Thoracic aorta (tissue), 2 donors: ENCODE measurements at regions not wholly inside any gene's neighbourhood (a gene's known extent, or its start where the extent isn't known, plus 50 kb on each side); places are given as distances from the start of the nearest gene placed in this dataset.

Experiments used
- ATAC-seq: fragments of 150-250 bp; one replicate; pipeline ENCODE4 v1.8.0; 2017; ENCODE audit warnings: low read depth; ENCODE audit not compliant: insufficient number of reproducible peaks, low FRiP score
- DNase-seq: peaks from one replicate; pipeline ENCODE4 v3.0.0-alpha.2; 2020; ENCODE audit warnings: low spot score
- H3K27ac ChIP-seq, 2 donors: fragments of 200-600 bp; sonication (generic); 1 replicate in 1 of 2; 2 replicates in 1 of 2; pipeline ENCODE4 v1.5.1; 2016; ENCODE audit warnings: mild to moderate bottlenecking in 2 of 2, moderate library complexity in 2 of 2
- H3K27me3 ChIP-seq: fragments of 200-600 bp; sonication (generic); replicated peaks from 2 replicates; pipeline ENCODE4 v1.6.0; 2016; ENCODE audit warnings: mild to moderate bottlenecking; ENCODE audit not compliant: insufficient read depth
- H3K36me3 ChIP-seq: fragments of 200-600 bp; sonication (generic); one replicate; pipeline ENCODE4 v1.5.1; 2016
- H3K4me1 ChIP-seq, 2 donors: fragments of 200-600 bp; sonication (generic); 1 replicate in 1 of 2; 2 replicates in 1 of 2; pipeline versions ENCODE4 v1.5.1 to v1.6.0; 2016; ENCODE audit warnings: low read depth in 2 of 2, mild to moderate bottlenecking in 1 of 2; ENCODE audit not compliant: control insufficient read depth in 1 of 2
- H3K4me3 ChIP-seq: fragments of 200-600 bp; sonication (generic); 2 replicates; pipeline ENCODE4 v1.5.1; 2016; ENCODE audit warnings: mild to moderate bottlenecking
- H3K9me3 ChIP-seq: fragments of 200-600 bp; sonication (generic); 2 replicates; pipeline ENCODE4 v1.5.1; 2016
- TF ChIP-seq, protein P1 (sequence below): fragments of 200-600 bp; sonication (generic); IDR thresholded peaks from one replicate; pipeline ENCODE4 v1.5.1; 2019; ENCODE audit warnings: antibody characterized with exemption

- DNase-seq (no peak), ATAC-seq (no peak)
- Histone ChIP-seq H3K27ac (no peak overlapping the region), H3K9me3 (no peaks in the 10 kb centered on the region), H3K36me3 (no peaks in the 10 kb centered on the region), H3K4me1 (no peaks in the 10 kb centered on the region), H3K4me3 (no peak overlapping the region), H3K27me3 (no peaks in the 10 kb centered on the region)
- TF ChIP-seq, protein P1, sequence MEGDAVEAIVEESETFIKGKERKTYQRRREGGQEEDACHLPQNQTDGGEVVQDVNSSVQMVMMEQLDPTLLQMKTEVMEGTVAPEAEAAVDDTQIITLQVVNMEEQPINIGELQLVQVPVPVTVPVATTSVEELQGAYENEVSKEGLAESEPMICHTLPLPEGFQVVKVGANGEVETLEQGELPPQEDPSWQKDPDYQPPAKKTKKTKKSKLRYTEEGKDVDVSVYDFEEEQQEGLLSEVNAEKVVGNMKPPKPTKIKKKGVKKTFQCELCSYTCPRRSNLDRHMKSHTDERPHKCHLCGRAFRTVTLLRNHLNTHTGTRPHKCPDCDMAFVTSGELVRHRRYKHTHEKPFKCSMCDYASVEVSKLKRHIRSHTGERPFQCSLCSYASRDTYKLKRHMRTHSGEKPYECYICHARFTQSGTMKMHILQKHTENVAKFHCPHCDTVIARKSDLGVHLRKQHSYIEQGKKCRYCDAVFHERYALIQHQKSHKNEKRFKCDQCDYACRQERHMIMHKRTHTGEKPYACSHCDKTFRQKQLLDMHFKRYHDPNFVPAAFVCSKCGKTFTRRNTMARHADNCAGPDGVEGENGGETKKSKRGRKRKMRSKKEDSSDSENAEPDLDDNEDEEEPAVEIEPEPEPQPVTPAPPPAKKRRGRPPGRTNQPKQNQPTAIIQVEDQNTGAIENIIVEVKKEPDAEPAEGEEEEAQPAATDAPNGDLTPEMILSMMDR = no peak
These were observed 104.3 kb upstream of the RAB12 start for GRCh38 chr18:8504880-8505435.

DNA sequence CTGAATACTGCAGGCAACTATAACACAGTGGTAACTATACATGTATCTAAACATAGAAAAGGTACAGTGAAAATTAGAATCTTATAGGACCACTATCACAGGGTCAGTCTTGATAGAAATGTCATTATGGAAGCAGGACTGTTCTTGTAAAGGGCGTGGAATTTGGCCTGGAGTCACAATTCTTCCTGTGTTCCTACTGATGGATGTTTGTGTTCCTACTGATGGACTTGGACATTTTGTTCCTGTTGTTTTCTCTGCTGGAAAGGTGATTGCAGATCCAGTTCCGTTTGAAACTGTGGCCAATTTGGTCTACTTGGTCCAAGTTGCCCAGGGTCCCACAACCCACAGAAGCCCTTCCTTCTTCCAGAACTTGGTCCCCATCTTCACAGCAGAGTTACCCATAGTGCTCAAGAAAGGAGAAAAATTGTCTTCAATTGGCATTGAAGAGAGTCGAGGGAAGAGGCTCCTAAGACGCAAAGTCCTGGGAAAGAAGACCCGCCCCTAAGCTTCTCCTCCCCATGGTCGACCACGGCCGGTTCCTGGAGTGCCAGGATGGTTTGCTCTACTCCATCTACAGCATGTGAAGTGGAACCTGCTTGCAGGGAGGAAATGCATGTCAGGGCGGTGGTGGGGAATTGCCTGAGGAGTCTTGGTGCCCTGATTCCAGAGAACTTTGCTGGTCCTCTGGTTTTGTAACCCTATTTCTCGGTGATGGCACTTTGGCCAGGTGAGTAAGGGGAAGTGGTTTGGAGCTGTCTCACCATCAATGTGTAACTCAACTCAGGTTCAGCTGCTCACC is 102.8 kb upstream of the RAB12 start:
- no peaks in the 10 kb centered on the region for H3K36me3 ChIP-seq
- DNase-seq (no peak), ATAC-seq (no peak)
- H3K27ac ChIP-seq = no peak overlapping the region
- no peaks in the 10 kb centered on the region for H3K27me3 ChIP-seq
- no peaks in the 10 kb centered on the region for H3K9me3 ChIP-seq
- no peaks in the 10 kb centered on the region for H3K4me1 ChIP-seq
- no peak overlapping the region for H3K4me3 ChIP-seq
- TF ChIP-seq, protein P1 = no peak

DNA sequence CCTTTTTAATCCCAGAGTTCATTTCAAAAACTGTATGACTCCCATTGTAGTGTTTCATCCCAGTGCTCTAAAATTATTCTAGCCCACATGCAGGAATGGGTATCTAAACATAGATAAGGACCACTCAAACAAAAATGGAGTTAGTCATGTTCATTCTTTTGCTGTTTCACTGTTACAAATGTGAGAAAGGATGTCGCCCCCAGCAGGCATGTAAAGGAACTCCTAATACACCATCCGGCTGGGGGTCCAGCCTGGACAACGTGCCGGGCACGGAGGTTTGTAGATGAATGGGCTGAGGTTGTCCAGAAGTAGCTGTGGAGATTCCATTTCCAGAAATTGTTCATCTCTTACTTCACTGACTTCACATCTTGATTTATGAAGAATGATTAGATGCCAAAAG is 101.9 kb upstream of the RAB12 start:
- Histone ChIP-seq H3K27ac (no peak overlapping the region), H3K4me3 (no peak overlapping the region), H3K4me1 (no peaks in the 10 kb centered on the region), H3K9me3 (no peaks in the 10 kb centered on the region), H3K27me3 (no peaks in the 10 kb centered on the region), H3K36me3 (no peaks in the 10 kb centered on the region)
- no peak for DNase-seq
- ATAC-seq = no peak
- TF ChIP-seq, protein P1 = no peak

DNA sequence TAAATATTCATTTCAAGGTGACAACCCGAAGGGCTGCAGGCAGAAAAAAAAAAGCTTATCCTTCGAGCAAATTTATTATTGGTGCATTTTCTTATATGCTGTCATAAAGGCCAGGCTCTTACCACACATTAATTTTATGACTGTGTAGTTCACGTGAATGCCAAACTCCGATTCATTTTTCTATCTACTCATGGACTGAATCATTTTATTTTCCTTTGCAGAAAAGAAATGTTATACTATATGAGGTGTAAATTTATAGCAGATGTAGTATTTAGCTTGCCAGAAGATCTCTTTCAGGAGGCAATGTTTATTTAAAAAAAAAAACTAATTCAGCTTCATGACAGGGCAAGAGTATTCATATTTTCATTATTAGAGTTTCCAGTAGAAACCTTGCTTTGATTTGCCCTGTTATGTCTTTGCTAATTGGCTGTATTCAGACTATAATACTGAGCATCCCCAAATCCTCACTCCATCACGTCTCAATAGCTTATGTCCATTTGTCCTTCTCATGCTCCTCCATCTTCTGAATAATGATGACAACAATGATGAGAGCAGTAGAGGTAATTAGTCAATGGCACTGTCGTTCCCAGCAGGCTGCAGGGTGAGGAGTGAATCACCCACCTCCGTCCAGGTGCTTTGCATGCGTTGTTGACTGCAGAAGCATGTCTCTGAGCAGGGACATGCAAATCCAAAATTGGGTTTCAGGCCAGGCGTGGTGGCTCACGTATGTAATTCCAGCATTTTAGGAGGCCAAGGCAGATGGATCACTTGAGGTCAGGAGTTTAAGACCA is 101.1 kb upstream of the RAB12 start:
- H3K9me3 ChIP-seq = no peaks in the 10 kb centered on the region
- no peak overlapping the region for H3K4me3 ChIP-seq
- DNase-seq (no peak), ATAC-seq (no peak)
- no peaks in the 10 kb centered on the region for H3K4me1 ChIP-seq
- no peak overlapping the region for H3K27ac ChIP-seq
- H3K36me3 ChIP-seq = no peaks in the 10 kb centered on the region
- H3K27me3 ChIP-seq = no peaks in the 10 kb centered on the region
- TF ChIP-seq, protein P1 = no peak

DNA sequence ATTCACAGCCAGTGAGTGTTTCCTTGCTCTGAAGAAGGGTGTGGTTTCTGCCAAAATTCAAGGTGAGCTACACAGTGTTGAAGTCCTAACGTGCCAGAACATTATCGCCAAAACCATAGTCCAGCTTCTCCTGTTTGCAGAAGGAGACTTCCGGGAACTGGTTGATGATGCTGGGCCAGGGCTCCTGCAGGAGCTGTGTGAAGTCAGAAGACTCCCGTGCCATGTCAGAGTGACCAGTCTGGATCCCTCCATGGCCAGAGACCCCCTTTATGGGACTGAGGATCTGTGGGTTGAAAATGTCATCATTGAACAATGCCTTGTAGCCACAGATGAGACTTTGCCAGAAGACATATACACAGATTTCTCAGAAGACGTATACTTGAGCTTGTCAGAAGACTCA is 96.0 kb upstream of the RAB12 start:
- no peak overlapping the region for H3K27ac ChIP-seq
- no peaks in the 10 kb centered on the region for H3K9me3 ChIP-seq
- H3K27me3 ChIP-seq = no peaks in the 10 kb centered on the region
- H3K4me3 ChIP-seq = no peak overlapping the region
- H3K36me3 ChIP-seq = no peaks in the 10 kb centered on the region
- ATAC-seq (no peak), DNase-seq (no peak)
- no peaks in the 10 kb centered on the region for H3K4me1 ChIP-seq
- TF ChIP-seq, protein P1 = no peak
